ENCODE measurements at regions not wholly inside any gene's neighbourhood (a gene's known extent, or its start where the extent isn't known, plus 50 kb on each side); places are given as distances from the start of the nearest gene placed in this dataset.

GRCh38 chr13:86299128-86299527 lies 499.9 kb upstream of the SLITRK6 start:
- Histone ChIP-seq H3K27ac (no peak overlapping the region), H3K36me3 (no peaks in the 10 kb centered on the region), H3K9me3 (no peaks in the 10 kb centered on the region), H3K27me3 (no peaks in the 10 kb centered on the region), H3K4me3 (no peak overlapping the region), H3K4me1 (ENCODE audit: insufficient read depth) (no peaks in the 10 kb centered on the region)
- 58 to 65% (median 59%) methylated on average over 2 of the region's 2 CpGs for WGBS, 3 donors
- no peak for DNase-seq
- TF ChIP-seq CTCF (IDR thresholded peaks at IDR 0.05), result no peak
- intact Hi-C loops (cut with DNase I), result no loop called here

GRCh38 chr13:86309881-86310280 lies 510.7 kb upstream of the SLITRK6 start:
- WGBS, 3 donors, result 53 to 64% (median 61%) methylated on average over 1 of the region's 1 CpG
- Histone ChIP-seq H3K4me3 (no peak overlapping the region), H3K4me1 (ENCODE audit: insufficient read depth) (no peaks in the 10 kb centered on the region), H3K9me3 (no peaks in the 10 kb centered on the region), H3K27ac (no peak overlapping the region), H3K27me3 (no peaks in the 10 kb centered on the region), H3K36me3 (no peaks in the 10 kb centered on the region)
- DNase-seq, result no peak
- intact Hi-C loops (cut with DNase I), result no loop called here
- no peak for TF ChIP-seq CTCF (IDR thresholded peaks at IDR 0.05)
- TF ChIP-seq EP300 (IDR thresholded peaks at IDR 0.05), result no peak
- TF ChIP-seq POLR2A (IDR thresholded peaks at IDR 0.05), result no peak

- Histone ChIP-seq H3K4me1 (ENCODE audit: insufficient read depth) (no peaks in the 10 kb centered on the region), H3K27me3 (no peaks in the 10 kb centered on the region), H3K27ac (no peak overlapping the region), H3K4me3 (no peak overlapping the region), H3K9me3 (no peaks in the 10 kb centered on the region), H3K36me3 (no peaks in the 10 kb centered on the region)
- no peak for DNase-seq
- TF ChIP-seq POLR2A (IDR thresholded peaks at IDR 0.05) (no peak), EP300 (IDR thresholded peaks at IDR 0.05) (no peak), CTCF (IDR thresholded peaks at IDR 0.05) (no peak)
- WGBS, 3 donors, result 85 to 94% (median 88%) methylated on average over 1 of the region's 1 CpG
- intact Hi-C loops (cut with DNase I), result no loop called here
Observed at GRCh38 chr13:86313421-86313820, 514.2 kb upstream of the SLITRK6 start.

GRCh38 chr13:86318450-86318849 lies 519.2 kb upstream of the SLITRK6 start:
- Histone ChIP-seq H3K9me3 (no peaks in the 10 kb centered on the region), H3K27ac (no peak overlapping the region), H3K27me3 (no peaks in the 10 kb centered on the region), H3K4me3 (no peak overlapping the region), H3K4me1 (ENCODE audit: insufficient read depth) (no peaks in the 10 kb centered on the region), H3K36me3 (no peaks in the 10 kb centered on the region)
- intact Hi-C loops (cut with DNase I), result no loop called here
- WGBS, 3 donors, result 33 to 52% (median 51%) methylated on average over 3 of the region's 3 CpGs
- TF ChIP-seq CTCF (IDR thresholded peaks at IDR 0.05), result no peak
- no peak for TF ChIP-seq EP300 (IDR thresholded peaks at IDR 0.05)
- no peak for TF ChIP-seq POLR2A (IDR thresholded peaks at IDR 0.05)
- no peak for DNase-seq

GRCh38 chr13:86324191-86324590 lies 525.0 kb upstream of the SLITRK6 start:
- H3K36me3 ChIP-seq, result no peaks in the 10 kb centered on the region
- intact Hi-C loops (cut with DNase I), result no loop called here
- DNase-seq, result no peak
- H3K27ac ChIP-seq, result no peak overlapping the region
- no peak for TF ChIP-seq EP300 (IDR thresholded peaks at IDR 0.05)
- TF ChIP-seq CTCF (IDR thresholded peaks at IDR 0.05), result no peak
- TF ChIP-seq POLR2A (IDR thresholded peaks at IDR 0.05), result no peak
- whole genome bisulfite sequencing, 3 donors, result 37 to 62% (median 40%) methylated on average over 3 of the region's 3 CpGs
- no peaks in the 10 kb centered on the region for H3K9me3 ChIP-seq
- no peak overlapping the region for H3K4me3 ChIP-seq
- H3K4me1 ChIP-seq (ENCODE audit: insufficient read depth), result no peaks in the 10 kb centered on the region
- H3K27me3 ChIP-seq, result no peaks in the 10 kb centered on the region

Measured in ovary (tissue), 7 donors.